ENCODE measurements at regions not wholly inside any gene's neighbourhood (a gene's known extent, or its start where the extent isn't known, plus 50 kb on each side); places are given as distances from the start of the nearest gene placed in this dataset.
"Not testable (repeated sequence)": the region's sequence is repeated elsewhere in the genome, so short reads cannot be mapped to it uniquely, and the experiment has no call there.

GRCh38 chr1:164456272-164456671, 102.7 kb upstream of the PBX1 start:
- intact Hi-C loops (cut with DNase I): no loop called here
- no peaks in the 10 kb centered on the region for H3K9me3 ChIP-seq
- TF ChIP-seq POLR2AphosphoS5 (IDR thresholded peaks at IDR 0.05; ENCODE audit: insufficient read depth in 1 of 2, low read depth in 1 of 2): no peak
- TF ChIP-seq, protein P1, sequence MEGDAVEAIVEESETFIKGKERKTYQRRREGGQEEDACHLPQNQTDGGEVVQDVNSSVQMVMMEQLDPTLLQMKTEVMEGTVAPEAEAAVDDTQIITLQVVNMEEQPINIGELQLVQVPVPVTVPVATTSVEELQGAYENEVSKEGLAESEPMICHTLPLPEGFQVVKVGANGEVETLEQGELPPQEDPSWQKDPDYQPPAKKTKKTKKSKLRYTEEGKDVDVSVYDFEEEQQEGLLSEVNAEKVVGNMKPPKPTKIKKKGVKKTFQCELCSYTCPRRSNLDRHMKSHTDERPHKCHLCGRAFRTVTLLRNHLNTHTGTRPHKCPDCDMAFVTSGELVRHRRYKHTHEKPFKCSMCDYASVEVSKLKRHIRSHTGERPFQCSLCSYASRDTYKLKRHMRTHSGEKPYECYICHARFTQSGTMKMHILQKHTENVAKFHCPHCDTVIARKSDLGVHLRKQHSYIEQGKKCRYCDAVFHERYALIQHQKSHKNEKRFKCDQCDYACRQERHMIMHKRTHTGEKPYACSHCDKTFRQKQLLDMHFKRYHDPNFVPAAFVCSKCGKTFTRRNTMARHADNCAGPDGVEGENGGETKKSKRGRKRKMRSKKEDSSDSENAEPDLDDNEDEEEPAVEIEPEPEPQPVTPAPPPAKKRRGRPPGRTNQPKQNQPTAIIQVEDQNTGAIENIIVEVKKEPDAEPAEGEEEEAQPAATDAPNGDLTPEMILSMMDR (IDR thresholded peaks at IDR 0.05): no peak
- TF ChIP-seq POLR2A (IDR thresholded peaks at IDR 0.05): no peak

DNA sequence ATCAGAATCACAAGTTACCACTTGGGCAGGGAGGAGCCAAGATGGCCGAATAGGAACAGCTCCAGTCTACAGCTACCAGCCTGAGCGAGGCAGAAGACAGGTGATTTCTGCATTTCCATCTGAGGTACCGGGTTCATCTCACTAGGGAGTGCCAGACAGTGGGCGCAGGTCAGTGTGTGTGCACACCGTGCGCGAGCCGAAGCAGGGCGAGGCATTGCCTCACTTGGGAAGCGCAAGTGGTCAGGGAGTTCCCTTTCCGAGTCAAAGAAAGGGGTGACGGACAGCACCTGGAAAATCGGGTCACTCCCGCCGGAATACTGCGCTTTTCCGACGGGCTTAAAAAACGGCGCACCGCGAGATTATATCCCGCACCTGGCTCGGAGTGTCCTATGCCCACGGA, 99.8 kb upstream of the PBX1 start:
- H3K27me3 ChIP-seq; intact Hi-C loops (cut with DNase I); H3K36me3 ChIP-seq; DNase-seq (ENCODE audit: extremely low spot score in 2 of 2); H3K4me1 ChIP-seq; H3K4me3 ChIP-seq; H3K27ac ChIP-seq; H3K9me3 ChIP-seq: not testable (repeated sequence)

More at GRCh38 chr1:164456272-164456671, 102.7 kb upstream of the PBX1 start:
- H3K4me3 ChIP-seq: no peak overlapping the region
- H3K4me1 ChIP-seq: no peaks in the 10 kb centered on the region
- H3K36me3 ChIP-seq: no peaks in the 10 kb centered on the region
- H3K27me3 ChIP-seq: no peaks in the 10 kb centered on the region
- DNase-seq (ENCODE audit: extremely low spot score in 2 of 2): no peak
- no peak overlapping the region for H3K27ac ChIP-seq

DNA sequence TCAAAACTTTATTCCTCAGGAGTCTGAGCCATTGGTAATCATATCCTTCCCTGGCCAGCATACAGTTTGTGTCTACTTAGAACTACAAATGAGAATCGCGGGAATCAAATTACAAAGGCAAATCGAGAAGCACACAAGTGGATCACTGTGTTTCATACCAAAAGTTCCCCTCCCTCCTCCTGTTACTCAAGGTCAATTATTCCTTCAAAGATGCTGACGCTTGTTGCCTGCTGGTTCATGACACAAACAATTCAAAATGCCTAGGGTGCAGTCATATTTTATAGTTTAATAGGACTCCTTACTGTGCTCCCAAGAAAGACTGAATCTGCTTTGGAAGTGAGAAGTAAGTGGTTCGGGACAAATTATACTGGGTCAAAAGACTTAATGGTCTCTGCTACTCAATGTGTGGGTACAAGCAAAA, 93.0 kb upstream of the PBX1 start:
- Histone ChIP-seq H3K9me3 (no peaks in the 10 kb centered on the region), H3K36me3 (no peaks in the 10 kb centered on the region), H3K27ac (no peak overlapping the region), H3K27me3 (no peaks in the 10 kb centered on the region), H3K4me1 (peaks cover 3% of the 10 kb centered on the region), H3K4me3 (no peak overlapping the region)
- TF ChIP-seq, protein P1 (IDR thresholded peaks at IDR 0.05): no peak
- no peak for TF ChIP-seq POLR2A (IDR thresholded peaks at IDR 0.05)
- no peak for TF ChIP-seq POLR2AphosphoS5 (IDR thresholded peaks at IDR 0.05; ENCODE audit: insufficient read depth in 1 of 2, low read depth in 1 of 2)
- DNase-seq (ENCODE audit: extremely low spot score in 2 of 2): no peak
- intact Hi-C loops (cut with DNase I): no loop called here

- no peaks in the 10 kb centered on the region for H3K36me3 ChIP-seq
- no peaks in the 10 kb centered on the region for H3K27me3 ChIP-seq
- no peak overlapping the region for H3K4me3 ChIP-seq
- H3K4me1 ChIP-seq: peaks cover 4% of the 10 kb centered on the region
- no peaks in the 10 kb centered on the region for H3K9me3 ChIP-seq
- intact Hi-C loops (cut with DNase I): no loop called here
- no peak overlapping the region for H3K27ac ChIP-seq
- no peak for DNase-seq (ENCODE audit: extremely low spot score in 2 of 2)
- TF ChIP-seq POLR2A (IDR thresholded peaks at IDR 0.05): no peak
- no peak for TF ChIP-seq POLR2AphosphoS5 (IDR thresholded peaks at IDR 0.05; ENCODE audit: insufficient read depth in 1 of 2, low read depth in 1 of 2)
- TF ChIP-seq, protein P1 (IDR thresholded peaks at IDR 0.05): no peak
Measured at GRCh38 chr1:164466429-164466828, 92.6 kb upstream of the PBX1 start.

- intact Hi-C loops (cut with DNase I): no loop called here
- Histone ChIP-seq H3K27me3 (no peaks in the 10 kb centered on the region), H3K4me1 (peaks cover 4% of the 10 kb centered on the region), H3K27ac (no peak overlapping the region), H3K4me3 (no peak overlapping the region), H3K36me3 (no peaks in the 10 kb centered on the region), H3K9me3 (no peaks in the 10 kb centered on the region)
- TF ChIP-seq POLR2AphosphoS5 (IDR thresholded peaks at IDR 0.05; ENCODE audit: insufficient read depth in 1 of 2, low read depth in 1 of 2) (no peak), POLR2A (IDR thresholded peaks at IDR 0.05) (no peak)
- TF ChIP-seq, protein P1 (IDR thresholded peaks at IDR 0.05): no peak
- no peak for DNase-seq (ENCODE audit: extremely low spot score in 2 of 2)
Measured at GRCh38 chr1:164470996-164471395, 88.0 kb upstream of the PBX1 start.

DNA sequence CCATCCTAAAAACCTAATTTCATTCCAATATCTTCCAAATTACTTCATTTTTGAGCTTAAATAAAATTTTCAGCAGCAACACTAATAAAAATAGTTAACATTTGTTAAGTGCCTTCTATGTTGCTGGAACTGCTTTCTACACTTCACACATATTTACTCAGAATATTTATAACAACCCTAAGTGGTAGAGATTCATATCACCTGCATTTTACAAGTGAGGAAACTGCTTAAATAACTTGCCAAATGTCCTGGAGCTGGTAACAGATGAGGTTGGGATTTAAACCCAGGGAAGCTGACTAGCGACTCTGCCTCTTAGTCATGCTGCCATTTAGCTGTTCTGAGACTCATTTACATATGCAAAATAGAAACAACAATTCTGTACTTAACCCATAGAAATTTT, 86.1 kb upstream of the PBX1 start:
- intact Hi-C loops (cut with DNase I): no loop called here
- no peaks in the 10 kb centered on the region for H3K36me3 ChIP-seq
- H3K4me3 ChIP-seq: no peak overlapping the region
- H3K27ac ChIP-seq: no peak overlapping the region
- no peaks in the 10 kb centered on the region for H3K27me3 ChIP-seq
- peaks cover 4% of the 10 kb centered on the region for H3K4me1 ChIP-seq
- TF ChIP-seq POLR2A (IDR thresholded peaks at IDR 0.05) (no peak), POLR2AphosphoS5 (IDR thresholded peaks at IDR 0.05; ENCODE audit: insufficient read depth in 1 of 2, low read depth in 1 of 2) (no peak)
- TF ChIP-seq, protein P1 (IDR thresholded peaks at IDR 0.05): no peak
- DNase-seq (ENCODE audit: extremely low spot score in 2 of 2): no peak
- H3K9me3 ChIP-seq: no peaks in the 10 kb centered on the region
